Heart left ventricle (tissue), 16 donors: ENCODE measurements at regions not wholly inside any gene's neighbourhood (a gene's known extent, or its start where the extent isn't known, plus 50 kb on each side); places are given as distances from the start of the nearest gene placed in this dataset.

ENCODE experiments used
- ATAC-seq, 4 donors: fragments of 200-7000 bp; cut with Tn5 transposase; one replicate each; pipeline ENCODE4 v1.9.1; 2020 to 2022; ENCODE audit warnings: moderate library complexity in 4 of 4, mild to moderate bottlenecking in 3 of 4, moderate number of reproducible peaks in 1 of 4
- DNase-seq, 5 donors: peaks; one replicate each; pipeline ENCODE4 v3.0.0-alpha.2; 2020
- H3K27ac ChIP-seq, 12 donors: fragments of 200-600 bp; sonication (generic) in 4 of 12; one replicate each; pipeline versions ENCODE4 v1.5.0 to v1.8.0; 2016 to 2022; ENCODE audit warnings: mild to moderate bottlenecking in 2 of 12
- H3K27me3 ChIP-seq, 9 donors: fragments of 200-600 bp; sonication (generic) in 2 of 9; one replicate each; pipeline versions ENCODE4 v1.5.1 to v1.8.0; 2016 to 2022; ENCODE audit warnings: mild to moderate bottlenecking in 3 of 9
- H3K36me3 ChIP-seq, 9 donors: fragments of 200-600 bp; sonication (generic) in 2 of 9; one replicate each; pipeline versions ENCODE4 v1.5.0 to v1.8.0; 2018 to 2022; ENCODE audit warnings: mild to moderate bottlenecking in 2 of 9
- H3K4me1 ChIP-seq, 12 donors: fragments of 200-600 bp; sonication (generic) in 4 of 12; one replicate each; pipeline versions ENCODE4 v1.5.0 to v1.8.0; 2016 to 2022; ENCODE audit warnings: mild to moderate bottlenecking in 3 of 12
- H3K4me3 ChIP-seq, 12 donors: fragments of 200-600 bp; sonication (generic) in 4 of 12; one replicate each; pipeline versions ENCODE4 v1.5.0 to v1.8.0; 2017 to 2022; ENCODE audit warnings: mild to moderate bottlenecking in 9 of 12, moderate library complexity in 4 of 12
- H3K9me3 ChIP-seq, 12 donors: fragments of 200-600 bp; sonication (generic) in 4 of 12; one replicate each; pipeline versions ENCODE4 v1.5.0 to v1.8.0; 2016 to 2022; ENCODE audit warnings: mild to moderate bottlenecking in 1 of 12
- POLR2A ChIP-seq, 2 donors: fragments of 450-650 bp; IDR thresholded peaks; one replicate each; pipeline ENCODE4 v1.6.1; 2017; ENCODE audit warnings: antibody characterized with exemption in 2 of 2, mild to moderate bottlenecking in 2 of 2, moderate library complexity in 2 of 2
- WGBS, 4 donors: extraction: QIAGEN DNeasy Blood & Tissue Kit in 2 of 4; methylation state at CpG; one replicate each; pipeline versions ENCODE4 v1.1.5 to v1.1.7; 2013 to 2018; 5-methylcytosine and 5-hydroxymethylcytosine counted together
- intact Hi-C, 10 donors: fragments of 100-400 bp; cut with DNase I; formaldehyde crosslinking; loops; one replicate each; pipeline versions ENCODE4 v1.11.1 to v1.14.2; 2022
- TF ChIP-seq, protein P1 (sequence below), 12 donors: fragments of 200-600 bp; sonication (generic) in 4 of 12; IDR thresholded peaks; one replicate each; pipeline versions ENCODE4 v1.5.0 to v1.8.0; 2018 to 2022; ENCODE audit warnings: antibody characterized with exemption in 12 of 12, mild to moderate bottlenecking in 5 of 12
- donor health status: ischemic (EF 13 %, LVEDD 7.1; RV severe dilation, severe dysfunction).
- donor health status: healthy with polysubstance abuse.
- donor health status: DM: no; HTN: yes; CAD: no.
- donor health status: DM: no; HTN: no; CAD: no.
- donor health status: ischemic (EF 25% LVEDD 6.9; RV normal size, moderate dysfunction).
- donor health status: ischemic (EF 25% LVEDD 5.7; RV mildly dilated, moderate dysfunction).
- donor health status: healthy.
- donor health status: DM: yes; HTN: yes; CAD: no.
- donor health status: ischemic (EF 35%, LVEDD 5.7; RV mildly dilated, moderate dysfunction).
- donor health status: nonischemic (EF 11% LVEDD 7.7; RV severe dilation, severe dysfunction).
- donor health status: DM: yes; HTN: yes; CAD: no.
- donor health status: PGD.
- donor health status: ischemic (EF 29% LVEDD 5.4; RV normal size, mild dysfunction).
- donor health status: nonischemic (EF 23%, LVEDD 6.1; RV moderate dilation, normal function).

DNA sequence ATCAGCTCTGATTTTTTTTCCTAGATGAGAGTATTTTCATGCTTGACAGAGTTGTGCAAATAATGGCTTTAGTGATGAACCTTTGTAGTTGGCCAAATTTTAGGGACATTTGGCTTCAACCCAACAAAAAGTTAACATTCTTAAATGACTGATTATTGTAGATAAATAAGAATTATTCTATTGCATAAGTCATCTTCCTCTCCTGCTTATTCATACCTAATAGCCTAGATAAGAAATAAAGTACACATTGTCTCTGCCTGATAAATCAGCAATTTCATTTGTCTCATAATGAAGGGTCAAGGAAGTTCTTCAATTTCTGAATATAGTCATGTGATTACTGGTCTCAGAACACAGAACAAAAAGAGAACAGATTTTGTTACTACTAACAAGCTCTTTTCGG lies 428.9 kb upstream of the IL12A start:
- no peak for TF ChIP-seq POLR2A (IDR thresholded peaks at IDR 0.05)
- TF ChIP-seq, protein P1, sequence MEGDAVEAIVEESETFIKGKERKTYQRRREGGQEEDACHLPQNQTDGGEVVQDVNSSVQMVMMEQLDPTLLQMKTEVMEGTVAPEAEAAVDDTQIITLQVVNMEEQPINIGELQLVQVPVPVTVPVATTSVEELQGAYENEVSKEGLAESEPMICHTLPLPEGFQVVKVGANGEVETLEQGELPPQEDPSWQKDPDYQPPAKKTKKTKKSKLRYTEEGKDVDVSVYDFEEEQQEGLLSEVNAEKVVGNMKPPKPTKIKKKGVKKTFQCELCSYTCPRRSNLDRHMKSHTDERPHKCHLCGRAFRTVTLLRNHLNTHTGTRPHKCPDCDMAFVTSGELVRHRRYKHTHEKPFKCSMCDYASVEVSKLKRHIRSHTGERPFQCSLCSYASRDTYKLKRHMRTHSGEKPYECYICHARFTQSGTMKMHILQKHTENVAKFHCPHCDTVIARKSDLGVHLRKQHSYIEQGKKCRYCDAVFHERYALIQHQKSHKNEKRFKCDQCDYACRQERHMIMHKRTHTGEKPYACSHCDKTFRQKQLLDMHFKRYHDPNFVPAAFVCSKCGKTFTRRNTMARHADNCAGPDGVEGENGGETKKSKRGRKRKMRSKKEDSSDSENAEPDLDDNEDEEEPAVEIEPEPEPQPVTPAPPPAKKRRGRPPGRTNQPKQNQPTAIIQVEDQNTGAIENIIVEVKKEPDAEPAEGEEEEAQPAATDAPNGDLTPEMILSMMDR (IDR thresholded peaks at IDR 0.05) = no peak
- 80 to 90% (median 85%) methylated on average over 1 of the region's 1 CpG for WGBS, 4 donors
- H3K4me1 ChIP-seq = no peaks in the 10 kb centered on the region
- no peaks in the 10 kb centered on the region for H3K9me3 ChIP-seq
- DNase-seq = no peak
- no peaks in the 10 kb centered on the region for H3K27me3 ChIP-seq
- no peak for ATAC-seq
- H3K4me3 ChIP-seq = no peak overlapping the region
- H3K36me3 ChIP-seq = no peaks in the 10 kb centered on the region
- intact Hi-C loops = no loop called here
- no peak overlapping the region for H3K27ac ChIP-seq

DNA sequence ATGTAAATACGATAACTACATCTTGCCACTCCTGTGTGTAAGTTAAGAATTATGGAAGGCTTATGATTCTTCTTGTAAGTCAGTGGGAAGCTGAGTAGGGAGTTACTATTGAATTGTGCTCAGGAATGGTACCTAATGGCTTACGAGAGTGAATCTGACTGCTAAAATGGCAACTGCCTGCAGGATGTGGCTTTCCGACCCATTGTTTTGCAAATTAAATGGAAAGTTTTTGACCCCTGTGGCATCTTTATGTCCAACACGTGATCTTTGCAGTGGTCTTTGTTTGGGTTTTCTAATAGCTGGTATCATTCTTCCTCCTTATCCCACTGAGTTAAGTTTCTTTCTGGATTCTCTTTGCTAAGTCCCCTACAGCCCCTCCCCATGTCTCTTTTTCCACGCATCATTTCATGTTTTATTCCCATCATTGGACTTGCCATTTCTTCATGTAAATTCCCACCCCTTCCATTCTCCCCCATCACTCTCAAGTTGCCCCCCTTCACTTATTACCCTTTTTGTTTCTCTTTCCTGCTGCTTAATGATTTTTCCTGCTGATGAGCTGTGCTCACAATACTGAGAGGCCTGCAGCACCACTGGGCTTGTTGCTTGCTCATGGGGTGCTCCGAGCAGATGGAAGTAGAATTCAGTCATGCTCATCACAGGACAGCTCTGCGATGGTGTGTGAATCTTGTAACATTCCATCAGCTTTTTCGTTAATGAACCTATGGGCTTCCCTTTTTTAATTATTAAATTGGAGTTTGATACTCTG lies 428.2 kb upstream of the IL12A start:
- Histone ChIP-seq H3K4me3 (no peak overlapping the region), H3K27ac (no peak overlapping the region), H3K9me3 (no peaks in the 10 kb centered on the region), H3K27me3 (no peaks in the 10 kb centered on the region), H3K4me1 (no peaks in the 10 kb centered on the region), H3K36me3 (no peaks in the 10 kb centered on the region)
- TF ChIP-seq, protein P1 (IDR thresholded peaks at IDR 0.05) = no peak
- no peak for TF ChIP-seq POLR2A (IDR thresholded peaks at IDR 0.05)
- ATAC-seq = no peak
- WGBS, 4 donors = 55 to 67% (median 63%) methylated on average over 8 of the region's 8 CpGs
- no peak for DNase-seq
- intact Hi-C loops = no loop called here

DNA sequence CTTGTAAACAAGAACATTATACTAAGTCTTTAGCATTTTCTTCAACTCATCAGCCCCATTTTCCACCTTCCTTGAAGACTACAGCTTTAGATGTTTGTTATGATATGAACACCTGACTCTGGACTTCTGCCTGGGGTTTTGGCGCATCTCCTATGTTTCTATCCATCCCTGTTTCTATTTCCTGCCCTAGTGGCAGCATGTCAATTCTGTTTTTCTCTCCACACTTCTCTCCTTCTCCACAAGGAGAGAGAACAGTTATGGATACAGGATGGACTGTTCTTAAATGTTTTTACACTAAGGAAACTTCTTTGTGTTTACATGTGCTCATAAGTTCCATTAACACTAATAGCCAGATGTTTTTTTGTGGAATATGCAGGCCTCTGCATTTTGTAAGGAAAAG lies 423.3 kb upstream of the IL12A start:
- ATAC-seq = no peak
- Histone ChIP-seq H3K27me3 (no peaks in the 10 kb centered on the region), H3K4me1 (no peaks in the 10 kb centered on the region), H3K4me3 (no peak overlapping the region), H3K9me3 (peaks cover 0 to 4% (median 0%) of the 10 kb centered on the region in 12 donors), H3K27ac (no peak overlapping the region), H3K36me3 (no peaks in the 10 kb centered on the region)
- intact Hi-C loops = no loop called here
- WGBS, 4 donors = 81 to 93% (median 88%) methylated on average over 1 of the region's 1 CpG
- DNase-seq = no peak
- TF ChIP-seq POLR2A (IDR thresholded peaks at IDR 0.05) = no peak
- TF ChIP-seq, protein P1 (IDR thresholded peaks at IDR 0.05) = no peak

DNA sequence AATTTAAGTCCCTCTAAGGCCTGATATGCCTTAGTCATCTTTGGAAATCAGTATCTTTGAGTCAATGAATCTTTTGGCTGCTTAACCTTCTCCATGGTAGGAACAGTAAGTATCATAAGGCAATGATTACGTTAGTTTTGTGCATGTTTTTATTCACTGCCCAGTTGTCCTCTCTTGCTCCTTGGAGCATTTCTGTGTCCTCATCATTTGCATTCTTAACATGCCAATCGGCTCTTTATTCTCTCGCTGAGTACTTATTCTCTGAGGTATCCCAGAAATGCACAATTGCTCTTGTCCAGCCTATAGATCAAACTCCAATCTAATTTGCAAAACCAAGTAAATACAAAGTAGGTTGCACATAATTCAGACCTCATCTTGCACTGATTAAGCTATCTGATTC lies 405.0 kb upstream of the IL12A start:
- intact Hi-C loops = loop anchor here in 4 of 10 donors (5.0 to 10.0 kb wide), 3 partner anchors 299 to 321 kb away; no protein-coding TSS in a partner anchor

More for the DNA sequence above, 405.0 kb upstream of the IL12A start:
- DNase-seq (no peak), ATAC-seq (no peak)
- H3K27me3 ChIP-seq = no peaks in the 10 kb centered on the region
- H3K9me3 ChIP-seq = no peaks in the 10 kb centered on the region
- WGBS, 4 donors = 65 to 75% (median 72%) methylated on average over 3 of the region's 3 CpGs
- TF ChIP-seq POLR2A (IDR thresholded peaks at IDR 0.05) = no peak
- TF ChIP-seq, protein P1 (IDR thresholded peaks at IDR 0.05) = no peak
- no peak overlapping the region for H3K4me3 ChIP-seq
- H3K4me1 ChIP-seq = no peaks in the 10 kb centered on the region
- no peaks in the 10 kb centered on the region for H3K36me3 ChIP-seq
- H3K27ac ChIP-seq = no peak overlapping the region
